Heart left ventricle (tissue), 16 donors: ENCODE measurements at regions not wholly inside any gene's neighbourhood (a gene's known extent, or its start where the extent isn't known, plus 50 kb on each side); places are given as distances from the start of the nearest gene placed in this dataset.
"Not testable (repeated sequence)": the region's sequence is repeated elsewhere in the genome, so short reads cannot be mapped to it uniquely, and the experiment has no call there.

Source experiments
- ATAC-seq, 4 donors: fragments of 200-7000 bp; cut with Tn5 transposase; one replicate each; pipeline ENCODE4 v1.9.1; 2020 to 2022; ENCODE audit warnings: moderate library complexity in 4 of 4, mild to moderate bottlenecking in 3 of 4, moderate number of reproducible peaks in 1 of 4
- DNase-seq, 5 donors: peaks; one replicate each; pipeline ENCODE4 v3.0.0-alpha.2; 2020
- H3K27ac ChIP-seq, 12 donors: fragments of 200-600 bp; sonication (generic) in 4 of 12; one replicate each; pipeline versions ENCODE4 v1.5.0 to v1.8.0; 2016 to 2022; ENCODE audit warnings: mild to moderate bottlenecking in 2 of 12
- H3K27me3 ChIP-seq, 9 donors: fragments of 200-600 bp; sonication (generic) in 2 of 9; one replicate each; pipeline versions ENCODE4 v1.5.1 to v1.8.0; 2016 to 2022; ENCODE audit warnings: mild to moderate bottlenecking in 3 of 9
- H3K36me3 ChIP-seq, 9 donors: fragments of 200-600 bp; sonication (generic) in 2 of 9; one replicate each; pipeline versions ENCODE4 v1.5.0 to v1.8.0; 2018 to 2022; ENCODE audit warnings: mild to moderate bottlenecking in 2 of 9
- H3K4me1 ChIP-seq, 12 donors: fragments of 200-600 bp; sonication (generic) in 4 of 12; one replicate each; pipeline versions ENCODE4 v1.5.0 to v1.8.0; 2016 to 2022; ENCODE audit warnings: mild to moderate bottlenecking in 3 of 12
- H3K4me3 ChIP-seq, 12 donors: fragments of 200-600 bp; sonication (generic) in 4 of 12; one replicate each; pipeline versions ENCODE4 v1.5.0 to v1.8.0; 2017 to 2022; ENCODE audit warnings: mild to moderate bottlenecking in 9 of 12, moderate library complexity in 4 of 12
- H3K9me3 ChIP-seq, 12 donors: fragments of 200-600 bp; sonication (generic) in 4 of 12; one replicate each; pipeline versions ENCODE4 v1.5.0 to v1.8.0; 2016 to 2022; ENCODE audit warnings: mild to moderate bottlenecking in 1 of 12
- CTCF ChIP-seq, 12 donors: fragments of 200-600 bp; sonication (generic) in 4 of 12; IDR thresholded peaks; one replicate each; pipeline versions ENCODE4 v1.5.0 to v1.8.0; 2018 to 2022; ENCODE audit warnings: antibody characterized with exemption in 12 of 12, mild to moderate bottlenecking in 5 of 12
- POLR2A ChIP-seq, 2 donors: fragments of 450-650 bp; IDR thresholded peaks; one replicate each; pipeline ENCODE4 v1.6.1; 2017; ENCODE audit warnings: antibody characterized with exemption in 2 of 2, mild to moderate bottlenecking in 2 of 2, moderate library complexity in 2 of 2
- WGBS, 4 donors: extraction: QIAGEN DNeasy Blood & Tissue Kit in 2 of 4; methylation state at CpG; one replicate each; pipeline versions ENCODE4 v1.1.5 to v1.1.7; 2013 to 2018; 5-methylcytosine and 5-hydroxymethylcytosine counted together
- intact Hi-C, 10 donors: fragments of 100-400 bp; cut with DNase I; formaldehyde crosslinking; loops; one replicate each; pipeline versions ENCODE4 v1.11.1 to v1.14.2; 2022
- donor health status: ischemic (EF 13 %, LVEDD 7.1; RV severe dilation, severe dysfunction).
- donor health status: healthy with polysubstance abuse.
- donor health status: DM: no; HTN: yes; CAD: no.
- donor health status: DM: no; HTN: no; CAD: no.
- donor health status: ischemic (EF 25% LVEDD 6.9; RV normal size, moderate dysfunction).
- donor health status: ischemic (EF 25% LVEDD 5.7; RV mildly dilated, moderate dysfunction).
- donor health status: healthy.
- donor health status: DM: yes; HTN: yes; CAD: no.
- donor health status: ischemic (EF 35%, LVEDD 5.7; RV mildly dilated, moderate dysfunction).
- donor health status: nonischemic (EF 11% LVEDD 7.7; RV severe dilation, severe dysfunction).
- donor health status: DM: yes; HTN: yes; CAD: no.
- donor health status: PGD.
- donor health status: ischemic (EF 29% LVEDD 5.4; RV normal size, mild dysfunction).
- donor health status: nonischemic (EF 23%, LVEDD 6.1; RV moderate dilation, normal function).

- no peak overlapping the region for H3K27ac ChIP-seq
- 83 to 94% (median 89%) methylated on average over 5 of the region's 5 CpGs for WGBS, 4 donors
- no peaks in the 10 kb centered on the region for H3K36me3 ChIP-seq
- no peak for TF ChIP-seq CTCF (IDR thresholded peaks at IDR 0.05)
- TF ChIP-seq POLR2A (IDR thresholded peaks at IDR 0.05), result no peak
- intact Hi-C loops, result loop anchor here in 1 of 10 donors (10.0 kb wide), 1 partner anchor 1098 kb away; no protein-coding TSS in a partner anchor
- H3K4me1 ChIP-seq, result peaks cover 0 to 17% (median 4%) of the 10 kb centered on the region in 12 donors
- H3K4me3 ChIP-seq, result no peak overlapping the region
- ATAC-seq (no peak), DNase-seq (no peak)
- no peaks in the 10 kb centered on the region for H3K27me3 ChIP-seq
- no peaks in the 10 kb centered on the region for H3K9me3 ChIP-seq
Observed at GRCh38 chr12:93006471-93007208, 77.5 kb upstream of the EEA1 start.

GRCh38 chr12:93007544-93007943 lies 78.4 kb upstream of the EEA1 start:
- ATAC-seq (no peak), DNase-seq (no peak)
- WGBS, 4 donors, result 61 to 66% (median 64%) methylated on average over 4 of the region's 4 CpGs
- Histone ChIP-seq H3K4me1 (peaks cover 0 to 11% (median under 1%) of the 10 kb centered on the region in 12 donors), H3K27me3 (no peaks in the 10 kb centered on the region), H3K9me3 (no peaks in the 10 kb centered on the region), H3K36me3 (no peaks in the 10 kb centered on the region), H3K27ac (no peak overlapping the region), H3K4me3 (no peak overlapping the region)
- intact Hi-C loops, result loop anchor here in 1 of 10 donors (10.0 kb wide), 1 partner anchor 1097 kb away; no protein-coding TSS in a partner anchor
- TF ChIP-seq CTCF (IDR thresholded peaks at IDR 0.05), result no peak
- TF ChIP-seq POLR2A (IDR thresholded peaks at IDR 0.05), result no peak

- H3K36me3 ChIP-seq, result no peaks in the 10 kb centered on the region
- TF ChIP-seq CTCF (IDR thresholded peaks at IDR 0.05) (no peak), POLR2A (IDR thresholded peaks at IDR 0.05) (no peak)
- intact Hi-C loops, result loop anchor here in 1 of 10 donors (10.0 kb wide), 1 partner anchor 1097 kb away; no protein-coding TSS in a partner anchor
- H3K9me3 ChIP-seq, result no peaks in the 10 kb centered on the region
- H3K27me3 ChIP-seq, result no peaks in the 10 kb centered on the region
- WGBS, 4 donors, result 87 to 93% (median 88%) methylated on average over 3 of the region's 3 CpGs
- ATAC-seq (no peak), DNase-seq (no peak)
- H3K4me3 ChIP-seq, result no peak overlapping the region
- H3K27ac ChIP-seq, result no peak overlapping the region
- H3K4me1 ChIP-seq, result peaks cover 0 to 6% (median 0%) of the 10 kb centered on the region in 12 donors
Observed at GRCh38 chr12:93008044-93008778, 79.1 kb upstream of the EEA1 start.

GRCh38 chr12:93008880-93009279 lies 79.8 kb upstream of the EEA1 start:
- WGBS, 4 donors, result 90 to 92% (median 91%) methylated on average over 7 of the region's 7 CpGs
- not testable (repeated sequence) for H3K36me3 ChIP-seq, H3K27ac ChIP-seq, H3K27me3 ChIP-seq, H3K9me3 ChIP-seq, DNase-seq, H3K4me1 ChIP-seq, H3K4me3 ChIP-seq, ATAC-seq
- intact Hi-C loops, result loop anchor here in 1 of 10 donors (10.0 kb wide), 1 partner anchor 1096 kb away; no protein-coding TSS in a partner anchor
